Heart left ventricle (tissue), 13 donors: ENCODE measurements at regions not wholly inside any gene's neighbourhood (a gene's known extent, or its start where the extent isn't known, plus 50 kb on each side); places are given as distances from the start of the nearest gene placed in this dataset.

Experiments used
- CTCF ChIP-seq, 12 donors: fragments of 200-600 bp; sonication (generic) in 4 of 12; IDR thresholded peaks; one replicate each; pipeline versions ENCODE4 v1.5.0 to v1.8.0; 2018 to 2022; ENCODE audit warnings: antibody characterized with exemption in 12 of 12, mild to moderate bottlenecking in 5 of 12
- POLR2A ChIP-seq, 2 donors: fragments of 450-650 bp; IDR thresholded peaks; one replicate each; pipeline ENCODE4 v1.6.1; 2017; ENCODE audit warnings: antibody characterized with exemption in 2 of 2, mild to moderate bottlenecking in 2 of 2, moderate library complexity in 2 of 2
- donor health status: ischemic (EF 13 %, LVEDD 7.1; RV severe dilation, severe dysfunction).
- donor health status: DM: no; HTN: yes; CAD: no.
- donor health status: DM: no; HTN: no; CAD: no.
- donor health status: ischemic (EF 25% LVEDD 6.9; RV normal size, moderate dysfunction).
- donor health status: ischemic (EF 25% LVEDD 5.7; RV mildly dilated, moderate dysfunction).
- donor health status: ischemic (EF 35%, LVEDD 5.7; RV mildly dilated, moderate dysfunction).
- donor health status: nonischemic (EF 11% LVEDD 7.7; RV severe dilation, severe dysfunction).
- donor health status: DM: yes; HTN: yes; CAD: no.
- donor health status: PGD.
- donor health status: ischemic (EF 29% LVEDD 5.4; RV normal size, mild dysfunction).
- donor health status: nonischemic (EF 23%, LVEDD 6.1; RV moderate dilation, normal function).

- TF ChIP-seq POLR2A (IDR thresholded peaks at IDR 0.05) (no peak), CTCF (IDR thresholded peaks at IDR 0.05) (no peak)
Observed at GRCh38 chr2:6448893-6449292, 416.8 kb downstream of the CMPK2 start.
